ENCODE measurements at regions not wholly inside any gene's neighbourhood (a gene's known extent, or its start where the extent isn't known, plus 50 kb on each side); places are given as distances from the start of the nearest gene placed in this dataset.

DNA sequence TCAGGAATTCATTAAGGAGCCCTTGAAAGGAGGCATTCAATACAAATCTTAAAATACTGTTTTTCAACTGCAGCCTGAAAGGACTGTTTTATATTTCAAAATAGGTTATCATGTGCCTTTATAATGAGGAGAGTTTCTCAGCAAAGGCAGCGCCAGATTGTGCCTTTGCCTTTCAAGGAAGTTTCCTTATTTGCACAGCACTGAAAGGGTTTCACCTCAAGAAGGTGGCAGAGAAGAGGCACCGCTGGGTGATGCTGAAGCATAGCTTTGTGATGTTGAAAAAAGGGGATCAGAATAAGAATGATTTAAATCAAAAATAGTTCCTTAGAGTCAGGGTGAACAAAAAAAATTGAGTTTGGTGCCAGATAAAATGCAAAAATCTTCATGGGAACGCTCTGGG, 601.0 kb upstream of the KIRREL3 start:
- no peak for DNase-seq (ENCODE audit: low read depth in 2 of 2)

DNA sequence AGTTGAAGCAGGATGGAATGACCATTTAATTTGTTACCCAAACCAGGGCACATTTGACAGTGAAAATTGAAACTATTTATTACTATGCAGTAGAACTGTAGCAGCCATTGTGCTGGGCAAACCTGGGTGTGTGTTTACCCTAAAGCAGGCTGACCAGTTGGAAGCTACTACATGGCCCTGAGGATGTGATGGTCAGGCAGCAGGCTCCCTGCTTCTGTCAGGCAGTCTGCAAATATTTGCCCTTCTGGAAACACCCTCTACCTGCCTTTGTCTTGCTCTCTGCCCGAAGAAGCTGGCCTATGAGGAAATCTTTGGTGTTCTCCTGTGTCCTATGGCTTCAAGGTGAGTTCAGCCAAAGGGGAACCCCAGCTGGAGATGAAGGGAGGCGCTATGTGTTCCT, 600.1 kb upstream of the KIRREL3 start:
- DNase-seq (ENCODE audit: low read depth in 2 of 2), result no peak

DNA sequence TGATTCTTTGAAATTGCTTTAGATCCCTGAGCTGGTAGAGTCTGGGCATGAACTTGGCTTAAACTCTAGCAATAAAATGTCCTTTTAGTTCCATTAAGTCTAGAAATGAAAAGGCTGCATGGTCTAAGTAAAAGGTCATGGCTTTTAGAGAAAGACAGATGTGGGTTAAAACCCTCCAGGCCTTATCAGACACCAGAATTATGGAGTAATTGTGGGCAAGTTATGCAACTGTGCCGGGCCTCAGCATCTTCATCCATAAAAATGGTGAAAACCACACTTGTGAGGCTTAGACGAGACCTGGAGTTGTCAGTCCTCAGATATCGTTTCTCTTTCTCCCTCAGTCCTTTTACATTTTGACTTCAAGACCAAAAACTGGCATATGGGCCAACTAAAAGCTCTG, 597.9 kb upstream of the KIRREL3 start:
- no peak for DNase-seq (ENCODE audit: low read depth in 2 of 2)

DNA sequence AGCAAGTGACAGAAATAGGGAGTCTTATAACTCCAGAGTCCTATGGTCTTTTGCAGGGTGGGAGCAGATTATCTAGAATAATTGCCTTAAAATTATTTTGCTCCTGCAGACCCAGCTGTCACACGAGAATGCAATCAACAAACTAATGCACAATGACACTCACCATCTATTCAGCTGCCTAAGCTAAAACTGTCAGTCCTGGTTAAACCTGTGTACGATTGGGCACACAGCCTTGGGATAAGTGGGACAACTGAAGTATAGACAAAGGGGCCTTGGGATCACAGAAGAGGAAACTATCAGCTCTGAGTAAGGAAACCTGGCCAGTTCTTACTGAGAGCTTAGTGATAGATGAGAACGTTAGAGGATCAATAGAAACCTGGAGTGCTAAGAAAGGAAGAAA, 595.9 kb upstream of the KIRREL3 start:
- DNase-seq (ENCODE audit: low read depth in 2 of 2), result no peak

DNA sequence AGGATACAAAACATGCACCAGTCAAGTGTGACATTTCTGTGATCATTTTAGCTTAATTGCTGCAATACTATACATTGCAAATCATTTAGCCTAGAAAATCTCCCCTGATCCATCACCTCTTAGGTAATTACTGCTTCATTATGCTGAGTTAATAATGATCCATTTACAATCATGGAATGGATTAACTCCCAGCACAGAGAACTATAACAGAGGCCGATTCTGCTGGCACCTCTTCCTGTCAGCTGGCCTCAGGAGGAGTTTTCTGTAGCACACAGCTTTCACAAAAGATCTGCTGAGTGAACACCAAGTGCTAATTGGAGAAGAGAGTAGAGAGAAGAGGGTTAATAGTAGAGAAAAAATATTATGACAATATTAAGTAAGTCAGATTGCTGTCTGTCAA, 591.8 kb upstream of the KIRREL3 start:
- no peak for DNase-seq (ENCODE audit: low read depth in 2 of 2)

DNA sequence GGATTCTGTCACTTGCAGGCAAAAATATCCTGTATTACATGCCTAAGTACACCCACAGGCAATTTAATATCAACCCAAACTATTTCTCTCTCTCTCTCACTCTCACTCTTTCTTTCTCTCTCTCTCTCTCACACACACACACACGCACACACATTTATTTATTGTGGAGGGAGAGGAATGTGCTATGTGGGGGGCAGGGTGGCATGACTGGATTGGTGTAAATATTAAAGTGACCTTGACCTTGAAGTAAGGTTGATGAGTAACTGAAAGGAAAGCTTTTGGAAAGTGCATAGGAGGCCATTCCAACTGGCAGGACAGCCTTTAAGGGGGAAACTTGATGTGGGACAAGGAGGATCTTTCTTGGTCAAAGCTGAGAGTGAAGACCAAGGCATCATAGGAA, 589.7 kb upstream of the KIRREL3 start:
- no peak for DNase-seq (ENCODE audit: low read depth in 2 of 2)

DNA sequence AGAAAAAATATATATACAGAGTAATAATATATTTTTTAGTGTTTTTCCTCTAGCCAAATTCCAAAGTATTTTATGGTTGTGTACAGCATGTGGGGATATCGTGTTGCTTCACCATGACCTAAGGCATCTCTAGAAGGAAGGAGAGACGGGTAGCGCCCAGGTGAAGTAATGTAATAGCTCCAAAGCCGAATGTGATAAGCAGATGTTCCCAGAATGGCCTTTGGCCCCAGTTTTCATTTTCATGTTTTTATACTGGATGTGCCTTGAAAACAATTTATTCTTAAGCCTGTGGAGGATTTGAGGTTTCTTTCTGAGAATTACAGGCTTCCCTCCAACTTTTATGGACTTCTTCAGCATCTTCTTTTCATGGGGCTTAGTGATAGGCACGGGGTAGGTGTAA, 587.9 kb upstream of the KIRREL3 start:
- DNase-seq (ENCODE audit: low read depth in 2 of 2), result no peak

DNA sequence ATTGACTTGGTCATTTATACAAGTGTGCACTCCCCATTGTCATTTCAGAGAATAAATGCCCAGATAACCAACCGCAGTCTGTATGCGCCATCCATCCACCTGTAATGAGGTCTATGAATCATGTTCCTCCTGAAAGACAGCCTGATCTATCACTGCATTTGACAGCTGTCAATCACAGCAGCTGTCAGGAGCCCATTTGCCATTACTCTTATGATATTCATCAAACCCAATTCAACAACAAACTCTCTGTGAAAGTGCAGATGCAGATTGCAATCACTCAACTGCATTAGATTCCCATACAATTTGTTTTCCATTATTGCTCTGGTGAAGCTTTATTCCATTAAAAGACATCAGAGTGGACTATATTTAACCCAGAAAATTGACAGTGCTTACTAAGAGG, 586.9 kb upstream of the KIRREL3 start:
- no peak for DNase-seq (ENCODE audit: low read depth in 2 of 2)

DNA sequence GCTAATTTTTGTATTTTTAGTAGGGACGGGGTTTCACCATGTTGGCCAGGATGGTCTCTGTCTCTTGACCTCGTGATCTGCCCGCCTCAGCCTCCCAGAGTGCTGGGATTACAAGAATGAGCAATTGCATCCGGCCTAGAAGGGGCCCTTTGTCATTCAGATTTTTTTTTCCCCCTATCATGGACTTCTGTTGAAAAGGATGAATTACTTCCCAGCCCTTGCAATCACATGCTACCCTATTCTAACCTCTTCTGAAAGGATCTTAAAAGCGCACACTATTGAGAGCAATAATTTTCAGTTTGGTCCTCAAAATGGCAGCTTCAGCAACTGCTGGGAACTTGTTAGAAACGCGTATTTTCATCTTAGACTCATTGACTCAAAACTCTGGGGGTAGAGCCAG, 575.6 kb upstream of the KIRREL3 start:
- DNase-seq (ENCODE audit: low read depth in 2 of 2), result no peak

DNA sequence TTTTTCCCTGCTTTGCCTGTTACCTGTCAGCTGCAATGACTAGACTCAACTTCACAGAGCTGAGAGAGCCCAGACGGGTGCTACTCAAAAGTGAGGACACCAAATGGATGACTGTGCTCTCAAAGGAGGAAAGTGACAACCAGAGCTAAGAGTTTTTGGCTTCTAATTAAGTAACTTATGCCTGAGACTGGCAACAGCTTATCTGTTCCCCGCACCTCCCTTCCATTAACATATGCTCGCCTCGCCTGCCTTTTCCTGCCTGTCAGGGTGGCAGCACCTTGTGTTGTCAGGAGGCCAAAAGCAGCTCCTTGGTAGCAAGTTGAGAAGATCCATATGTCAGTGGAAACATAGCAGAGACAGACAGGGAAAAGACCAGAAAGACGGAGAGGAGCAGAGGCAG, 573.9 kb upstream of the KIRREL3 start:
- no peak for DNase-seq (ENCODE audit: low read depth in 2 of 2)

DNA sequence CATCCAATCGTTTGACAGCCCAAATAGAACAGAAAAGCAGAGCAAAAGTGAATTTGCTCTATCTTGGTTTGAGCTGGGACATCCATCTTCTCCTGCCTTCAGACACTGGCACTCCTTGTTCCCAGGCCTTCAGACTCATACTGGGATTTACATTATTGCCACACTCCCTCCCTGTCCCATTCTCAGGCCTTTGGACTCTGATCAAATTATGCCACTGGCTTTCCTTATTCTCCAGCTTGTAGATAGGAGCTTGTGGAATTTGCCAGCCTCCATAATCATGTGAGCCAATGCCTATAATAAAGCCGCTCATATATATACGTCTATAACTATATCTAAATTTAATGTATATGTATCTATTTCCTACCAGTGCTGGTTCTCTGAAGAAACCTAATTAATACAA, 568.3 kb upstream of the KIRREL3 start:
- DNase-seq (ENCODE audit: low read depth in 2 of 2), result no peak

DNA sequence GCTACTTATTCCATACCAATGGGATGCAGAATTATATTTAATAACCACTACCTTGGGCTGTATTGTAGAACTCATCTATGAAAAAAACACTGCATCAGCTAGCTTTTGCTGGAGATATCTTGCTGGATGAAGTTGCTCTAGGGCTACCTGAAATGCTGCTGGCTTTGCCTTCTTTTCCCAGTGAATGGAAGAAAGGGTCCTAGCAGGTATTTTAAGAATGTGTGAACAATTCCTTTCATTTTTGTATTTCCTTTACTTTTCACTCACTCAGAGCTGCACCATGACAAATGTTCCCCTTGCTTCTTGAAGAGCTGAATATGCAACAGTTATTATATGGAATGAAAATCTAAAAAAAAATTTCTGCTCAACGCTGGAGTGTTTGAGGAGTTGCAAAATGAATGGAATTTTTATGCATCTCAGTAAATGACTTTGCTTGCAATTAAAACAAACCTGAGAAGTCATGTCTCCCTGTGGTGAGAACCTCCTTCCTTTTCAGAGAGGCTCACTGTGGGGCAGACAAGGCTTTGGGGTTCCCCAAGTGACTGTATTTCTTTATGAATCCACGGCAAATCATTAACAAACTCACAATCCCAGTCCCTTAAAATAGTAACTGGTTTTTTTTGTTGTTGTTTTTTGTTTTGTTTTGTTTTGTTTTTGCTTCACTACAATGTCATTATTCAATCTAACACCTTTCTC, 566.8 kb upstream of the KIRREL3 start:
- no peak for DNase-seq (ENCODE audit: low read depth in 2 of 2)

DNA sequence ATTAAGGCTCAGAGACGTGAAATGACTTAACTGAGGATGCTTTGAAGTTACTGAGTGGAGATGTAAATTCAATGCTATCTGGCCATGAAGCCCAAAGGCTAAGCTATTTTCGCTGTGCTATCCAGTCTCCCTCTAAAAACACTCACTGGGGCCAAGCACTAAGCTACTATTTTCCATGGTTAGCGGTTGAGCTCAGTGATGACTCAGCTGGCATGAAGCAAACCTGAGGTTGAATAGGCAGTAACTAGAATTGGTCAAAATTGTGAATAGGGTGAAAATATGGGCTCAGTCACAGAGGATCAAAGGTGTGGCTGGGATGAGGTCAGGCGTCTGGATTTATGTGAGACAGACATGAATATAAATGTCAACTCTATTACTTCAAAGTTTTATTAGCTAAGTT, 564.2 kb upstream of the KIRREL3 start:
- no peak for DNase-seq (ENCODE audit: low read depth in 2 of 2)

DNA sequence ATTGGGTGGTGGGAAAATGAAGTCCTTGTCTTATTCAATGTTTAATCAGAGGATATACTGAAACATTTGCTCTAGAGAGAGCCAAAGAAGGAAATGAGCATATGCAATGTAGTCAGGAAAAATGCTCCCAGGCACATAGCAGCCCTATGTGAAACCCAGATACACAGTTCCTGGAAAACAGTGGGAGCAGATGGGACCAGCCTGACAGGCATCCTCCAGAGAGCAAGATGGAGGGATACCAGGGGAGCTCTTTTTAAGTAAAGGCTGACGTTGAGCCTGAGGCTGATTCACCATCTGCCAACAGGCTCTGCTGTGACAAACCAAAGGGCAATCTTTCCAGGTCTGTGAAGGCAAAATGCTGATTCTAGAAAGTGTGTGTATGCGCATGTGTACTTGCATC, 559.4 kb upstream of the KIRREL3 start:
- no peak for DNase-seq (ENCODE audit: low read depth in 2 of 2)

DNA sequence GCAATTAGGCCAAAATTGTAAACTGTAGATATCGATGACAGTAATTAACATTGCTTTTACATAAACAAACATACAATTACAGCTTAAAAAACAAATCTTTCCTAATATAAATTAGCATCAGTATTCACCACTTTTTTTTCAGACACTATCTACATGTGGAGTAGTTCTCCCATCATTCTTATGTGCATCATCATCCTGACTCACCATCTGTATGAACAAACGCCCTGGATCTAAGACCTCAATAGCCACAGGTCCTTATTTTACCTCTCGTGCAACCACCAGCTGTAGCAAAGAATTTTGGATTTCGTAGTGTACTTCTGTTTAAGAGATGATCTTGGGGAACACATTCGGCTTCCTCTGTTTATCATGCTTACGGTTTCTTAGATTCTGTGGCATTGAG, 551.9 kb upstream of the KIRREL3 start:
- DNase-seq (ENCODE audit: low read depth in 2 of 2), result no peak

DNA sequence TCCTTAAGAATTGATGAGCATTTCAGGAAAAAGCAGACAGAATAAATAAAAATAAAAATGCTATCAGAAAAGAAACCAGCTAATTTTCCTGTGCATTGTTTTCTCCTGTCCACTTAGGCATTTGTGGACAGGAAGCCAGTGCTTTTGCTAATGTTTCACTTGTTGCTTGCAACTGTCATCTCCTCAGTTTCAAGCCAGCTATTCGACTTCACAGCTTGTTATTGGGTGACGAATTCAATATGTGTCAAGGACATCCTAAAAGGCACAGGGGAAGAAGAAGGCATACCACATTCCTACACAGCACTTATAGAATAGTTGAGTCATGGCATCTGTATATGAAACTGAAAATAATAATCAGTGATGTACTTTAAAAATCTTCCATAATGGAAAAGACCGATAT, 530.6 kb upstream of the KIRREL3 start:
- DNase-seq (ENCODE audit: low read depth in 2 of 2), result no peak

DNA sequence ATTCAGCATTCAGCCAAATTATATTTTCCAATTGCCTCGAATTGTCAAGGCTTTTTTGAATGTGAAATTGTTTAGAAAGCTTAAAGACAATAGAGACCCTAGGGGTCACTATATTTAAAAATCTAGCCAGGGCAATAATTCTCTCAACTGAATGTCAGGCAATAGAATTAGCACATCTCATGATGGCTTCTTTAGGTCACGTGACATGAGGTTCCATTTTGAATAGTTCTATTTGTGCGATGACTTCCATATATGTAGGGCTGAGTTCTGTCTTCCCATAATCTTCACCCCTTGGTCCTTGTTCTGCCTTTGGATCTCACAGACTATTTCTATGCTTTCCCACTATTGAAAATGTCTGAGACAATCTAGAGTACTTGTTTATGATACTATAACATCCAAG, 527.7 kb upstream of the KIRREL3 start:
- no peak for DNase-seq (ENCODE audit: low read depth in 2 of 2)

DNA sequence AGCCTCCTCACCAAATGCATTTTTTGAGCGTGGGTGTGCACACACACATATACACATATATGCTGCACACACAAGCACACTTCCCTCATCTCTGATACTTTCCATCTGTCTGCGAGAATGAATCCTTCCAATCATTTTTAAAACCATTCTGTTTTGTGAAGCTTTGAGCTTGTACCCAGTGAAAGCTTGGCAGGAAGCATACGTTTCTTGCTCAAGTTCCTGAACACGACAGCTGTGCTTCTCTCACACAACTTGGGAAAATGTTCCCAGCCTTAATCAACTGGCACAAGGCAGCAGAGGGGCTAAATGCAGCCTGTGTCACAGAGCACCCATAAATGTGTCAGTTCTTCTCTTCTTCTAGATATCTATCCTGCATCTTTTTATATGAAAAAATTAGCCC, 524.0 kb upstream of the KIRREL3 start:
- no peak for DNase-seq (ENCODE audit: low read depth in 2 of 2)

DNA sequence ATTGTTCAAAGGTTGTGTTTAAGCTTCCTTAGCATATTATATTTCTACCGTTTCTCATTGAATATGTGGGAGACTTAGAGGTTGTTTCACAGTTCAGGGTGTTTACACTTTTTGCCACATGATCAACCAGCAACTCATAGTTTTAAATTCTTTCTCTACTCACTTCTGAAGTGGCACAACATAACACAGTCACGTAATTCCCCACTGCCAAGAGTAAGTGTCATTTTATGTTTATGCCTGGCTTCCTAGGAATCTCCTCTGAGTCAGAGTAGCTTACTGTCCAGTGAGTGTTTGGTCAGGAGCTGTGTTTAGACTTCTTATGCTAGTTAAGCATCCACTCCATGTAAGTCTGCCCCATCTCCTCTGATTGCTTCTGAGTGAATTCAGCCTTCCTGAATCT, 520.8 kb upstream of the KIRREL3 start:
- DNase-seq (ENCODE audit: low read depth in 2 of 2), result peak in 1 of 2 experiments; percentile 0

DNA sequence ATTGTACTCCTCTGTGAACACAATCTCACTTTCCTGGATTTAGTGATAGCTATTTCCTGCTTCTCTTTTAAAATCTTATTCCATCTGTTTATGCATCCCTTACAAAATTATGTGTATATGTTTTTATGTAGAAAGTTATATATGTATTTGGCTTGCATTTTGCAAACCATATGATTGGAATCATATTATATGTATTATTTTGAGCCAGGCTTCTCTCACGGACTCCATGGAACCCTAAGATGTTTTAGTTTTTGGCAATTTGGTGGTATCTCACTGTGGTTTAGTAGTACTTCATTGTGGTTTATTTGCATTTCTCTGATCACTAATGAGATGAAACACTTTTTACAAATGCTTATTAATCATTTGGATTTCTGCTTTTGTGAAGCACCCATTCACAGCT, 507.3 kb upstream of the KIRREL3 start:
- DNase-seq (ENCODE audit: low read depth in 2 of 2), result no peak

DNA sequence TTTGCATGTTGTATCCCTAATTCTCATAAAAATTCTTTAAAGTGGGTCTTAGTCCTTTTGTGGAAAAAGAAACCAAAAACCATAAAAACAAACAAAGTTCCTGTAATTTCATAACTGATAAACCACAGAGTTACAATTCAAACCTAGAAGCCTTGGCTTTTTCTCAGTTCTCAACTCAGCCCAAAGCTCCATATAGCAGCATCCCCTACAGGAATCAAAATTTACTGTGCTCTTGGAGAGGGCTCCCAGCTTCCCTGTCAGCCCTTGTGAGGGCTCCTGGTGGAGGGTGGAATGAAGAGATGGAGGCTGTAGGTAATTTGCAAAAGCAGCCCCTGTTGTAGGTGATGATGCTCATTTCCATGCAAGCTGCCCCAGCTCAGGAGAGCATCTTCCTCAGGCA, 506.1 kb upstream of the KIRREL3 start:
- DNase-seq (ENCODE audit: low read depth in 2 of 2), result no peak

DNA sequence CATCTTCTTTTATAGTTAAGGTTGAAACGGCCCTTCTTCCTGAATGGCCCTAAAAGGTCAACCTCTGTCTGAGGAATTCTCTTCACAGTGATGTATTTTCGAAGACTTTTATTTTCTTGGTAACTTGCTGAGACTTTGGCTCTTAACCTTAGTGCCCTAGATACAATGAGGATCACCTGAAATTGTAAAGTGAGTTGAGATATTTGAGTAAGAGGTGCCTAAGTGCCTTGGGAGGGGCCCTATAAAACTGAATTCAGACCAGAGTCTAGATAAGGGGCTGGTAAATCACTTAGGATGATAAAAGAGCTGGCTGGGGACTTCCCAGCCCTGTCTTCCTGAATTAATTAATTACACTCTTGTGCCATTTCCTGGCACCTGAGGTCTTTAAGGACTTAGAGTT, 505.6 kb upstream of the KIRREL3 start:
- no peak for DNase-seq (ENCODE audit: low read depth in 2 of 2)

DNA sequence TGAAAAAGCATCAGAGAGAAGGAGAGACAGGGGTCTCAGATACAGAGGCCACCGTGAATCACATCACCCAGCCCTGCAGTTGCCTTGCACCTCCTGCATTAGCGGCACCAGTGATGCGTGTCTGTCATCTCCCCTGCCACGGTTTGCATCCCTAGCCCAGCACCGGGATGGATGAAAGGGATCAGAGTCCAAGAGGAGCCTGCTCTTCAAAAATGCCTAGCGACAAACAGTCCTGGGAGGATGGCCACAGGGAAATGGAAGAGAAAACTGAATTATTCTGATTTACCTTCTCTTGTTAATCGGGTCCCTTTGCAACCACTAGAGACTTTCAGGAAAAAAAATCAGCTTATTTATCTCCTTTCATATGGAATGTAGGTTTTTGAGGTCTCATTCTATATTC, 495.6 kb upstream of the KIRREL3 start:
- no peak for DNase-seq (ENCODE audit: low read depth in 2 of 2)

DNA sequence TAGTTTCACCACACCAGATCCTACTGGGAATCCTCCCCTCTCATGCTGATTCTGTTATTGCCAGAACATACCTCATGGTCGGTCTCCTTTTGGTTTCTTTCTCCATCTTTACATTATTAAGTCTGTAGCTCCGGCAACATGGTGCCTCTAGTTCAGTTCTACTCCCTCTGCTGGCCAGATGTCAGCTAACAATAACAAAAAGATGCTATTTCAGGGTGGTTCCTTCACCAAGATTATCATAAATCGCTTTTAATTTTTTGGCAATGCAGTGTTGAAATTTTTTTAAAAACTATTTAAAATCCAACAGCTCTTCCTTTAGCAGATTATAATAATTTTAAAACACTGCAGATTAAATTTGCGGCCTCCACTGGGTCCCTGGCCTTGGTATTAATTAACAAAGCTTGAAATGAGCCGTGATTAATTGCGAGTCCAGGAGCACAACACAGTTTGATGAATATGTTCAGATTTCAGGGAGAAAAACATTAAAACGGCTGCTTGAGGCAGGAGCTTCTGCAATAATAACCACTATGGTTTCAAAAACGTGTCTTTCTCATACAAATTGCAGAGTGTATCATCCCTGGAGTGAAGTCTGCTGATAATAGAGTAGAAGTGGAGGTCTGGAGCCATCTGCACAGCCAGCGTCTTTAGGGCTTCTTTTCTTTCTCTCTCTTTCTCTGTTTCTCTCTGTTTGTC, 492.9 kb upstream of the KIRREL3 start:
- DNase-seq (ENCODE audit: low read depth in 2 of 2), result no peak
